ENCODE measurements at regions not wholly inside any gene's neighbourhood (a gene's known extent, or its start where the extent isn't known, plus 50 kb on each side); places are given as distances from the start of the nearest gene placed in this dataset.

- no peak for DNase-seq (ENCODE audit: unreplicated experiment)
- Mint-ChIP-seq H3K4me3 (ENCODE audit: unreplicated experiment) (no peak overlapping the region), H3K9me3 (ENCODE audit: unreplicated experiment) (no peaks in the 10 kb centered on the region), H3K4me1 (ENCODE audit: insufficient read depth, unreplicated experiment) (peaks cover 9% of the 10 kb centered on the region), H3K27me3 (ENCODE audit: insufficient read depth, unreplicated experiment) (no peaks in the 10 kb centered on the region), H3K27ac (ENCODE audit: low read depth, unreplicated experiment) (no peak overlapping the region), H3K36me3 (ENCODE audit: insufficient read depth, unreplicated experiment) (no peaks in the 10 kb centered on the region)
- CTCF ChIA-PET = interaction anchor here (1.1 kb wide), 1 partner anchor 16 kb away, joined by 3 read pairs; no protein-coding TSS in a partner anchor
- BruUV-seq (replicated peaks) = no TSS peak
- POLR2A ChIA-PET = no interaction called here
- TF ChIP-seq, protein P1, sequence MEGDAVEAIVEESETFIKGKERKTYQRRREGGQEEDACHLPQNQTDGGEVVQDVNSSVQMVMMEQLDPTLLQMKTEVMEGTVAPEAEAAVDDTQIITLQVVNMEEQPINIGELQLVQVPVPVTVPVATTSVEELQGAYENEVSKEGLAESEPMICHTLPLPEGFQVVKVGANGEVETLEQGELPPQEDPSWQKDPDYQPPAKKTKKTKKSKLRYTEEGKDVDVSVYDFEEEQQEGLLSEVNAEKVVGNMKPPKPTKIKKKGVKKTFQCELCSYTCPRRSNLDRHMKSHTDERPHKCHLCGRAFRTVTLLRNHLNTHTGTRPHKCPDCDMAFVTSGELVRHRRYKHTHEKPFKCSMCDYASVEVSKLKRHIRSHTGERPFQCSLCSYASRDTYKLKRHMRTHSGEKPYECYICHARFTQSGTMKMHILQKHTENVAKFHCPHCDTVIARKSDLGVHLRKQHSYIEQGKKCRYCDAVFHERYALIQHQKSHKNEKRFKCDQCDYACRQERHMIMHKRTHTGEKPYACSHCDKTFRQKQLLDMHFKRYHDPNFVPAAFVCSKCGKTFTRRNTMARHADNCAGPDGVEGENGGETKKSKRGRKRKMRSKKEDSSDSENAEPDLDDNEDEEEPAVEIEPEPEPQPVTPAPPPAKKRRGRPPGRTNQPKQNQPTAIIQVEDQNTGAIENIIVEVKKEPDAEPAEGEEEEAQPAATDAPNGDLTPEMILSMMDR (IDR thresholded peaks at IDR 0.05; ENCODE audit: unreplicated experiment) = no peak
- intact Hi-C loops (cut with micrococcal nuclease) = no loop called here
These were observed 440.4 kb upstream of the DCN start for GRCh38 chr12:91622981-91623380.

- POLR2A ChIA-PET = no interaction called here
- CTCF ChIA-PET = no interaction called here
- no TSS peak for BruUV-seq (replicated peaks)
- Mint-ChIP-seq H3K27ac (ENCODE audit: low read depth, unreplicated experiment) (no peak overlapping the region), H3K4me1 (ENCODE audit: insufficient read depth, unreplicated experiment) (peaks cover 14% of the 10 kb centered on the region), H3K36me3 (ENCODE audit: insufficient read depth, unreplicated experiment) (no peaks in the 10 kb centered on the region), H3K27me3 (ENCODE audit: insufficient read depth, unreplicated experiment) (no peaks in the 10 kb centered on the region), H3K4me3 (ENCODE audit: unreplicated experiment) (no peak overlapping the region), H3K9me3 (ENCODE audit: unreplicated experiment) (no peaks in the 10 kb centered on the region)
- intact Hi-C loops (cut with micrococcal nuclease) = no loop called here
- DNase-seq (ENCODE audit: unreplicated experiment) = no peak
- TF ChIP-seq, protein P1 (IDR thresholded peaks at IDR 0.05; ENCODE audit: unreplicated experiment) = no peak
These were observed 439.4 kb upstream of the DCN start for GRCh38 chr12:91622037-91622436.

GRCh38 chr12:91620992-91621391 is 438.4 kb upstream of the DCN start:
- H3K4me1 Mint-ChIP-seq (ENCODE audit: insufficient read depth, unreplicated experiment) = peaks cover 14% of the 10 kb centered on the region
- no TSS peak for BruUV-seq (replicated peaks)

GRCh38 chr12:91620422-91620821 is 437.8 kb upstream of the DCN start:
- H3K27me3 Mint-ChIP-seq (ENCODE audit: insufficient read depth, unreplicated experiment) = no peaks in the 10 kb centered on the region
- H3K36me3 Mint-ChIP-seq (ENCODE audit: insufficient read depth, unreplicated experiment) = no peaks in the 10 kb centered on the region
- intact Hi-C loops (cut with micrococcal nuclease) = no loop called here
- no peak for DNase-seq (ENCODE audit: unreplicated experiment)
- peaks cover 14% of the 10 kb centered on the region for H3K4me1 Mint-ChIP-seq (ENCODE audit: insufficient read depth, unreplicated experiment)
- ChIA-PET CTCF (no interaction called here), POLR2A (interaction anchor here (0.7 kb wide), 1 partner anchor 158 kb away, joined by 4 read pairs; no protein-coding TSS in a partner anchor)
- no peak overlapping the region for H3K27ac Mint-ChIP-seq (ENCODE audit: low read depth, unreplicated experiment)
- no peaks in the 10 kb centered on the region for H3K9me3 Mint-ChIP-seq (ENCODE audit: unreplicated experiment)
- no TSS peak for BruUV-seq (replicated peaks)
- TF ChIP-seq, protein P1 (IDR thresholded peaks at IDR 0.05; ENCODE audit: unreplicated experiment) = no peak
- H3K4me3 Mint-ChIP-seq (ENCODE audit: unreplicated experiment) = no peak overlapping the region

More at GRCh38 chr12:91620992-91621391, 438.4 kb upstream of the DCN start:
- H3K9me3 Mint-ChIP-seq (ENCODE audit: unreplicated experiment) = no peaks in the 10 kb centered on the region
- no peak overlapping the region for H3K4me3 Mint-ChIP-seq (ENCODE audit: unreplicated experiment)
- H3K36me3 Mint-ChIP-seq (ENCODE audit: insufficient read depth, unreplicated experiment) = no peaks in the 10 kb centered on the region
- intact Hi-C loops (cut with micrococcal nuclease) = no loop called here
- no peak overlapping the region for H3K27ac Mint-ChIP-seq (ENCODE audit: low read depth, unreplicated experiment)
- TF ChIP-seq, protein P1 (IDR thresholded peaks at IDR 0.05; ENCODE audit: unreplicated experiment) = no peak
- no peak for DNase-seq (ENCODE audit: unreplicated experiment)
- CTCF ChIA-PET = interaction anchor here (0.6 kb wide), 1 partner anchor 8 kb away, joined by 3 read pairs; no protein-coding TSS in a partner anchor
- no peaks in the 10 kb centered on the region for H3K27me3 Mint-ChIP-seq (ENCODE audit: insufficient read depth, unreplicated experiment)
- POLR2A ChIA-PET = interaction anchor here (1.0 kb wide), 1 partner anchor 15 kb away, joined by 4 read pairs; no protein-coding TSS in a partner anchor

All from MCF 10A (cell line).